HepG2 (cell line): ENCODE measurements at regions not wholly inside any gene's neighbourhood (a gene's known extent, or its start where the extent isn't known, plus 50 kb on each side); places are given as distances from the start of the nearest gene placed in this dataset.

Experiments used
- ATAC-seq: fragments of 200-7000 bp; cut with Tn5 transposase; 3 replicates; pipeline ENCODE4 v1.9.1; 2020; ENCODE audit warnings: mild to moderate bottlenecking, moderate library complexity
- BruUV-seq: library from RNA; stranded (reverse); fragments of 400-500 nt; replicated peaks from 2 replicates; lab custom pipeline; 2021; lab: Mats Ljungman, UMichigan
- CTCF ChIA-PET: fragments of 300-600 bp; formaldehyde crosslinking; extraction: SDS; loops from one replicate; lab custom pipeline; 2021; ENCODE audit warnings: low total read pairs, inconsistent platforms, low intra/inter-chr PET ratio; lab: Yijun Ruan, JAX
- POLR2A ChIA-PET: fragments of 350-600 bp; sonication (Branson Sonifier 250); formaldehyde crosslinking; loops from one replicate; lab custom pipeline; 2020; ENCODE audit warnings: antibody characterized with exemption, inconsistent platforms; lab: Yijun Ruan, JAX
- DNase-seq: peaks from one replicate; pipeline ENCODE4 v3.0.0-alpha.2; 2015; ENCODE audit warnings: low spot score
- FAIRE-seq: peaks from 3 replicates; lab custom pipeline; 2011; peaks lifted over from hg19 to GRCh38; lab: Jason Lieb, UNC
- H2AFZ ChIP-seq: one replicate; pipeline ENCODE4 v1.6.1; 2011; ENCODE audit warnings: low read length, inconsistent platforms
- H3K27ac ChIP-seq: fragments of 300-600 bp; 3 replicates; pipeline ENCODE4 v1.8.0; 2011; ENCODE audit warnings: mixed run types, mild to moderate bottlenecking, mixed read lengths, low read length, inconsistent platforms; ENCODE audit not compliant: insufficient read depth; ENCODE audit errors: extremely low read length
- H3K27me3 ChIP-seq, 2 experiments: fragments of 200-600 bp in 1 of 2; 2 replicates in 1 of 2; 3 replicates in 1 of 2; pipeline versions ENCODE4 v1.6.0 to v1.8.0; 2011; ENCODE audit warnings: low read length in 2 of 2, mild to moderate bottlenecking in 2 of 2, moderate library complexity in 2 of 2, inconsistent platforms in 1 of 2; ENCODE audit not compliant: insufficient read depth in 2 of 2, control insufficient read depth in 1 of 2
- H3K36me3 ChIP-seq, 2 experiments: fragments of 200-600 bp in 1 of 2; replicated peaks in 1 of 2; 2 replicates in 1 of 2; 3 replicates in 1 of 2; pipeline versions ENCODE4 v1.5.1 to v1.8.0; 2011; ENCODE audit warnings: low read length in 2 of 2, inconsistent platforms in 1 of 2; ENCODE audit not compliant: insufficient read depth in 2 of 2, control insufficient read depth in 1 of 2
- H3K4me1 ChIP-seq: 2 replicates; pipeline ENCODE4 v1.5.1; 2012; ENCODE audit warnings: low read length, inconsistent platforms; ENCODE audit not compliant: insufficient read depth
- H3K4me2 ChIP-seq: 2 replicates; pipeline ENCODE4 v1.6.0; 2011; ENCODE audit warnings: low read depth, low read length, inconsistent platforms
- H3K4me3 ChIP-seq, 3 experiments: fragments of 200-600 bp in 1 of 3; sonication (generic), shearing (Covaris generic) in 1 of 3; replicated peaks in 1 of 3; 2 replicates each; pipeline ENCODE4 v1.5.1; 2011 to 2016; ENCODE audit warnings: low read length in 3 of 3, inconsistent platforms in 2 of 3, low read depth in 2 of 3, mild to moderate bottlenecking in 2 of 3, control low read depth in 1 of 3, mixed read lengths in 1 of 3; ENCODE audit not compliant: insufficient read depth in 1 of 3
- H3K79me2 ChIP-seq: one replicate; pipeline ENCODE4 v1.6.1; 2011; ENCODE audit warnings: low read length, inconsistent platforms; ENCODE audit not compliant: insufficient read depth
- H3K9ac ChIP-seq: 2 replicates; pipeline ENCODE4 v1.6.0; 2011; ENCODE audit warnings: mild to moderate bottlenecking, low read depth, low read length, inconsistent platforms; ENCODE audit not compliant: insufficient read depth
- H3K9me3 ChIP-seq: 2 replicates; pipeline ENCODE4 v1.5.1; 2012; ENCODE audit warnings: mild to moderate bottlenecking, low read length
- H4K20me1 ChIP-seq: 2 replicates; pipeline ENCODE4 v1.6.0; 2011; ENCODE audit warnings: inconsistent platforms, mild to moderate bottlenecking, low read length, moderate library complexity; ENCODE audit not compliant: insufficient read depth
- AKAP8 ChIP-seq: sonication (generic); formaldehyde crosslinking; IDR thresholded peaks from 2 replicates; pipeline ENCODE4 v1.5.1; 2020; ENCODE audit warnings: mild to moderate bottlenecking, missing genetic modification reagents
- CREB1 ChIP-seq, 2 experiments: fragments of 450-650 bp in 1 of 2; IDR thresholded peaks; 2 replicates each; pipeline ENCODE4 v1.6.1; 2016 to 2017; ENCODE audit warnings: control low read depth in 1 of 2, mild to moderate bottlenecking in 1 of 2, missing compliant biosample characterization in 1 of 2, missing genetic modification characterization in 1 of 2
- FOXC1 ChIP-seq: sonication (generic); formaldehyde crosslinking; IDR thresholded peaks from 2 replicates; pipeline ENCODE4 v1.8.0; 2022; ENCODE audit warnings: mild to moderate bottlenecking, missing genetic modification reagents, borderline replicate concordance
- HNRNPK ChIP-seq: fragments of 200-400 bp; formaldehyde crosslinking; IDR thresholded peaks from 2 replicates; pipeline ENCODE4 v1.6.1; 2018; ENCODE audit warnings: low read length, low read depth, moderate library complexity, mild to moderate bottlenecking; ENCODE audit not compliant: poor library complexity, severe bottlenecking
- NR1H2 ChIP-seq: sonication (generic); formaldehyde crosslinking; IDR thresholded peaks from 2 replicates; pipeline ENCODE4 v1.8.1; 2022; ENCODE audit warnings: low read depth, missing genetic modification reagents, borderline replicate concordance
- NR2F1 ChIP-seq, 2 experiments: fragments of 450-650 bp in 1 of 2; formaldehyde crosslinking in 1 of 2; IDR thresholded peaks; 2 replicates each; pipeline versions ENCODE4 v1.5.0 to v1.6.1; 2016 to 2020; ENCODE audit warnings: mild to moderate bottlenecking in 1 of 2, missing compliant biosample characterization in 1 of 2, missing genetic modification reagents in 1 of 2, moderate library complexity in 1 of 2
- SETDB1 ChIP-seq: sonication (generic); formaldehyde crosslinking; IDR thresholded peaks from 2 replicates; pipeline ENCODE4 v1.5.1; 2020; ENCODE audit warnings: missing genetic modification reagents, mild to moderate bottlenecking, borderline replicate concordance
- XRCC5 ChIP-seq: fragments of 200-400 bp; formaldehyde crosslinking; optimal IDR thresholded peaks from 2 replicates; pipeline ENCODE3; 2017; ENCODE audit warnings: mild to moderate bottlenecking, low read length
- ZNF790 ChIP-seq: sonication (generic); formaldehyde crosslinking; IDR thresholded peaks from 2 replicates; pipeline ENCODE4 v1.8.0; 2022; ENCODE audit warnings: missing genetic modification reagents, mild to moderate bottlenecking, borderline replicate concordance
- WGBS: methylation state at CpG from one replicate; pipeline ENCODE4 v1.1.6; 2017; ENCODE audit warnings: low lambda C conversion rate; 5-methylcytosine and 5-hydroxymethylcytosine counted together
- in situ Hi-C: cut with HindIII; loops from 2 replicates; pipeline ENCODE4 v1.10.0; 2017; ENCODE audit warnings: low pct_unique_long_range_greater_than_20kb; ENCODE audit not compliant: extremely low pct_ligation_motif_present
- intact Hi-C: fragments of 100-400 bp; cut with micrococcal nuclease; formaldehyde crosslinking; loops from one replicate; pipeline ENCODE4 v1.10.0; 2022; ENCODE audit not compliant: unreplicated experiment
- TF ChIP-seq, protein P1 (sequence below): sonication (generic); formaldehyde crosslinking; IDR thresholded peaks from 2 replicates; pipeline ENCODE4 v1.5.1; 2020; ENCODE audit warnings: missing genetic modification reagents, mild to moderate bottlenecking, borderline replicate concordance
- TF ChIP-seq, protein P2 (sequence below), 2 experiments: sonication (generic) in 1 of 2; formaldehyde crosslinking in 1 of 2; IDR thresholded peaks; 2 replicates each; pipeline versions ENCODE4 v1.4.0 to v1.6.1; 2016 to 2020; ENCODE audit warnings: borderline replicate concordance in 1 of 2, low read depth in 1 of 2, mild to moderate bottlenecking in 1 of 2, missing genetic modification reagents in 1 of 2
- TF ChIP-seq, protein P3 (sequence below): fragments of 450-650 bp; IDR thresholded peaks from 2 replicates; pipeline ENCODE4 v1.6.1; 2016

DNA sequence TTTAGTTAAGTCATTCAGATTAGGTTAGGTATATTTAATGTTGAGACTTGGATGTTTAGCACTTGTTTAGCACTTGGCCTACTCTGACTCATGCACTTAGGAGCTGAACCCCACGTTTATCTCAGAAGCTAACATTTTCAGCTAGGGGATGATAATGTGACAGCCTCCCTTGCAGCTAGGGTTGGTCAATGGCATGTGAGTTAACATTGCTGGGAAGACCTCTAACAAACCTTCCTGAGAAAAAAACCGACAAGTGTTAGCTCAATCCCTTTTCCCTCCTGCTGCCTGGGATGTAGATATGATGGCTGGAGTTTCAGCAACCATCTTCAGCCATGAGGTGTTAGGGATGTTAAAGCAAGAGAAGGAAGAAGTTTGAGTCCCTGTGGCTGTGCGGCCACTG, 185.0 kb upstream of the FOXF1 start (continued):
- TF ChIP-seq XRCC5, result no peak
- TF ChIP-seq, protein P1, sequence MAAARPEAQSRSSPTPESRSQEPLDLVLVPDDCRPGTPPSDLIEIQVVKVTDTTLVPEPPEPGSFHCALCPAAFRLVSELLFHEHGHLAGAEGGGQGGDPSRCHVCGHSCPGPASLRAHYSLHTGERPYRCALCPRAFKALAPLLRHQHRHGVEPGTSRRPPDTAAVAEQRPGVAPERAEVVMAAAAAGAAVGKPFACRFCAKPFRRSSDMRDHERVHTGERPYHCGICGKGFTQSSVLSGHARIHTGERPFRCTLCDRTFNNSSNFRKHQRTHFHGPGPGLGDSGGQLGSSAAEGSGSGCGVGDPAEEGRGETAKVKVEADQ (CRISPR knock-in tag), result no peak
- TF ChIP-seq, protein P2, sequence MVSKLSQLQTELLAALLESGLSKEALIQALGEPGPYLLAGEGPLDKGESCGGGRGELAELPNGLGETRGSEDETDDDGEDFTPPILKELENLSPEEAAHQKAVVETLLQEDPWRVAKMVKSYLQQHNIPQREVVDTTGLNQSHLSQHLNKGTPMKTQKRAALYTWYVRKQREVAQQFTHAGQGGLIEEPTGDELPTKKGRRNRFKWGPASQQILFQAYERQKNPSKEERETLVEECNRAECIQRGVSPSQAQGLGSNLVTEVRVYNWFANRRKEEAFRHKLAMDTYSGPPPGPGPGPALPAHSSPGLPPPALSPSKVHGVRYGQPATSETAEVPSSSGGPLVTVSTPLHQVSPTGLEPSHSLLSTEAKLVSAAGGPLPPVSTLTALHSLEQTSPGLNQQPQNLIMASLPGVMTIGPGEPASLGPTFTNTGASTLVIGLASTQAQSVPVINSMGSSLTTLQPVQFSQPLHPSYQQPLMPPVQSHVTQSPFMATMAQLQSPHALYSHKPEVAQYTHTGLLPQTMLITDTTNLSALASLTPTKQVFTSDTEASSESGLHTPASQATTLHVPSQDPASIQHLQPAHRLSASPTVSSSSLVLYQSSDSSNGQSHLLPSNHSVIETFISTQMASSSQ (IDR thresholded peaks at IDR 0.05; ENCODE audit: low read depth), result no peak
- TF ChIP-seq, protein P2 (CRISPR knock-in tag; IDR thresholded peaks at IDR 0.05; ENCODE audit: borderline replicate concordance), result no peak
- no peak for TF ChIP-seq SETDB1 (CRISPR knock-in tag)
- TF ChIP-seq ZNF790 (CRISPR knock-in tag), result no peak
- no peak for TF ChIP-seq FOXC1 (CRISPR knock-in tag)
- no peak for TF ChIP-seq NR2F1 (CRISPR knock-in tag; IDR thresholded peaks at IDR 0.05)

DNA sequence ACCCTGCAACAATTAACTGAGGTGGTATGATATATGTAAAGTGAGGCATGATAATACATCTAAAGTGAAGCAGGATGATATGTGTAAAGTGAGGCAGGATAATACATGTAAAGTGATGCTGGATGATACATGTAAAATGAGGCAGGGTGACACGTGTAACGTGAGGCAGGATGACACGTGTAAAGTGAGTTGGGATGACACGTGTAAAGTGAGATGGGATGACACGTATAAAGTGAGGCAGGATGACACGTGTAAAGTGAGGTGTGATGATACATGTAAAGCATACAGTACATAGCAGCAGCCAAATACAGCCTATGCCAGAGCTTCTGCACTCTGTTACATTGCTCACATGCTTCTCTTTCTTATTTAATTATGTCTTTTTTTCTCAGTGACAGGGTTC, 184.4 kb upstream of the FOXF1 start:
- ChIA-PET CTCF (no interaction called here), POLR2A (no interaction called here)
- in situ Hi-C loops (no loop called here), intact Hi-C loops (no loop called here)
- no peaks in the 10 kb centered on the region for H3K9me3 ChIP-seq
- no peaks in the 10 kb centered on the region; the same call in 1 of the 2 replicates for H4K20me1 ChIP-seq
- H3K27ac ChIP-seq, result no peak overlapping the region
- H2AFZ ChIP-seq, result no peak overlapping the region
- WGBS, result 24% methylated on average over 6 of the region's 6 CpGs
- no peak for TF ChIP-seq NR1H2 (CRISPR knock-in tag)
- no peak for TF ChIP-seq HNRNPK
- TF ChIP-seq, protein P3, sequence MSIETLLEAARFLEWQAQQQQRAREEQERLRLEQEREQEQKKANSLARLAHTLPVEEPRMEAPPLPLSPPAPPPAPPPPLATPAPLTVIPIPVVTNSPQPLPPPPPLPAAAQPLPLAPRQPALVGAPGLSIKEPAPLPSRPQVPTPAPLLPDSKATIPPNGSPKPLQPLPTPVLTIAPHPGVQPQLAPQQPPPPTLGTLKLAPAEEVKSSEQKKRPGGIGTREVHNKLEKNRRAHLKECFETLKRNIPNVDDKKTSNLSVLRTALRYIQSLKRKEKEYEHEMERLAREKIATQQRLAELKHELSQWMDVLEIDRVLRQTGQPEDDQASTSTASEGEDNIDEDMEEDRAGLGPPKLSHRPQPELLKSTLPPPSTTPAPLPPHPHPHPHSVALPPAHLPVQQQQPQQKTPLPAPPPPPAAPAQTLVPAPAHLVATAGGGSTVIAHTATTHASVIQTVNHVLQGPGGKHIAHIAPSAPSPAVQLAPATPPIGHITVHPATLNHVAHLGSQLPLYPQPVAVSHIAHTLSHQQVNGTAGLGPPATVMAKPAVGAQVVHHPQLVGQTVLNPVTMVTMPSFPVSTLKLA, result peak; percentile 95
- peak; percentile 80 for TF ChIP-seq CREB1 (IDR thresholded peaks at IDR 0.05)
- TF ChIP-seq CREB1 (CRISPR knock-in tag; IDR thresholded peaks at IDR 0.05), result no peak
- TF ChIP-seq AKAP8 (CRISPR knock-in tag), result no peak
- no peaks in the 10 kb centered on the region for H3K4me1 ChIP-seq
- no peak overlapping the region for H3K4me2 ChIP-seq
- H3K79me2 ChIP-seq, result no peaks in the 10 kb centered on the region
- ATAC-seq, result no peak
- no peak for FAIRE-seq
- H3K36me3 ChIP-seq, result no peaks in the 10 kb centered on the region
- no peak overlapping the region for H3K9ac ChIP-seq
- no peak overlapping the region for H3K4me3 ChIP-seq
- DNase-seq, result no peak
- BruUV-seq, result no TSS peak
- H3K27me3 ChIP-seq, result peaks cover 7 to 28% of the 10 kb centered on the region in 2 experiments; a peak in 3 of 5 replicates
